ENCODE measurements at regions not wholly inside any gene's neighbourhood (a gene's known extent, or its start where the extent isn't known, plus 50 kb on each side); places are given as distances from the start of the nearest gene placed in this dataset.
A peak's percentile ranks its signal among the peaks of the same experiment; 100 is the strongest.

GRCh38 chr14:71377099-71377498 is 469.8 kb downstream of the PCNX1 start:
- DNase-seq: no peak
- TF ChIP-seq CTCF (IDR thresholded peaks at IDR 0.05) (no peak), POLR2A (IDR thresholded peaks at IDR 0.05) (no peak)
- Histone ChIP-seq H3K4me3 (replicated peaks in 1 of 3) (no peak overlapping the region), H3K27ac (no peak overlapping the region), H3K36me3 (no peaks in the 10 kb centered on the region), H3K27me3 (no peaks in the 10 kb centered on the region), H3K9me3 (no peaks in the 10 kb centered on the region), H3K4me1 (peaks cover 22 to 31% of the 10 kb centered on the region in 2 donors)
- 100% methylated on average over 3 of the region's 28 CpGs; no CpG with 5 or more reads in 1 of the 2 donors for WGBS, 2 donors
- intact Hi-C loops (cut with DNase I): no loop called here

- Histone ChIP-seq H3K27ac (peak overlapping the region in 1 of 3 donors; percentile 37), H3K27me3 (no peaks in the 10 kb centered on the region), H3K4me1 (peaks cover 13 to 24% of the 10 kb centered on the region in 2 donors), H3K9me3 (no peaks in the 10 kb centered on the region), H3K4me3 (replicated peaks in 1 of 3) (no peak overlapping the region), H3K36me3 (no peaks in the 10 kb centered on the region)
- TF ChIP-seq POLR2A (IDR thresholded peaks at IDR 0.05) (no peak), CTCF (IDR thresholded peaks at IDR 0.05) (no peak)
- WGBS, 2 donors: 91% methylated on average over 2 of the region's 2 CpGs
- DNase-seq: no peak
- intact Hi-C loops (cut with DNase I): no loop called here
Observed at GRCh38 chr14:71380271-71380670, 473.0 kb downstream of the PCNX1 start.

GRCh38 chr14:71381814-71382213 is 474.6 kb downstream of the PCNX1 start:
- Histone ChIP-seq H3K27me3 (no peaks in the 10 kb centered on the region), H3K9me3 (no peaks in the 10 kb centered on the region), H3K36me3 (no peaks in the 10 kb centered on the region), H3K4me3 (replicated peaks in 1 of 3) (no peak overlapping the region), H3K27ac (no peak overlapping the region), H3K4me1 (peaks cover 13 to 24% of the 10 kb centered on the region in 2 donors)
- no peak for TF ChIP-seq CTCF (IDR thresholded peaks at IDR 0.05)
- no peak for TF ChIP-seq POLR2A (IDR thresholded peaks at IDR 0.05)
- DNase-seq: no peak
- intact Hi-C loops (cut with DNase I): no loop called here

GRCh38 chr14:71382315-71382714 is 475.1 kb downstream of the PCNX1 start:
- Histone ChIP-seq H3K9me3 (no peaks in the 10 kb centered on the region), H3K36me3 (no peaks in the 10 kb centered on the region), H3K4me1 (peaks cover 13 to 20% of the 10 kb centered on the region in 2 donors), H3K27me3 (no peaks in the 10 kb centered on the region), H3K4me3 (replicated peaks in 1 of 3) (no peak overlapping the region), H3K27ac (no peak overlapping the region)
- no peak for DNase-seq
- TF ChIP-seq CTCF (IDR thresholded peaks at IDR 0.05) (no peak), POLR2A (IDR thresholded peaks at IDR 0.05) (no peak)
- intact Hi-C loops (cut with DNase I): no loop called here
- 91 to 94% methylated on average over 6 of the region's 6 CpGs for WGBS, 2 donors

- 91 to 98% methylated on average over 2 of the region's 2 CpGs for WGBS, 2 donors
- no peak overlapping the region for H3K4me3 ChIP-seq (replicated peaks in 1 of 3)
- H3K27me3 ChIP-seq: no peaks in the 10 kb centered on the region
- H3K4me1 ChIP-seq: peaks cover 10 to 20% of the 10 kb centered on the region in 2 donors
- no peaks in the 10 kb centered on the region for H3K9me3 ChIP-seq
- H3K27ac ChIP-seq: no peak overlapping the region
- DNase-seq: no peak
- intact Hi-C loops (cut with DNase I): no loop called here
- no peaks in the 10 kb centered on the region for H3K36me3 ChIP-seq
- TF ChIP-seq CTCF (IDR thresholded peaks at IDR 0.05) (no peak), POLR2A (IDR thresholded peaks at IDR 0.05) (no peak)
Observed at GRCh38 chr14:71383510-71383909, 476.3 kb downstream of the PCNX1 start.
